ENCODE measurements at regions not wholly inside any gene's neighbourhood (a gene's known extent, or its start where the extent isn't known, plus 50 kb on each side); places are given as distances from the start of the nearest gene placed in this dataset.

DNA sequence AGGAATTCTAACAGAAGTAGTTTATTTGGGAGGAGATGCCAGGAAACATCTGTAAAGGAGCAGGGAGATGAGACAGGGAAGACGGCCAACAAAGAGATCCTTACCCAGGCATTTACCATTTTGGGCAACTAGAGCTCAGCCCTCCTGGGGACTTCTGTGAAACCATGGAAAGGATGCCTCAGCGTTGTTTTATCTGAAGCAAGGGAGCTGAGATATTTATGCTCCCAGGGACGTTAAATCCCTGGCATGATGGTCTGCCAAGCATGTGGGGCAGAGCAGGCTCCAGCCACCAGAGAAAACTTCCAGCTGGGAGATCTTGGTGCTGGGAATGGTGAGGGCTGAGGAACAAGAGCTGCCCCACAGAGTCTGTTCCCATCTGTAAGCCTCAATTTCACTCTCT, 114.8 kb upstream of the FOXF1 start:
- no peak for DNase-seq

DNA sequence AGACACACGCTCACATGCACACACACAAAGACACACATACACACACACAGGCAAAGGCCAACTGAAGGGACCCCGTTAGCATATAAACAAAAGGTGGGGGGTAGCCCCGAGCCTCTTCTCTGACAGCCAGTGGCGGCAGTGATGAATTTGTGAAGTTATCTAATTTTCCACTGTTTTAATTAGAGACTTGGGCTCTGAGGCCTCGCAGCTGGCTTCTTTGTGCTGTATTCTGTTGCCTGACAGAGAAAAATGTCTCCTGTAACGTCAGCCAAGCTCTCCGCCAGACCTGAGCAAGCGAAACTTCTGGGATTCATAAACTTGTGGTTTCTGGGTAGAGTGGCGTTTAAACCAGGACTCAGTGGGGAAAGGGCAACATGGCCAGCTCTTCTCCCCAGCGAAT, 113.9 kb upstream of the FOXF1 start:
- DNase-seq, result no peak

DNA sequence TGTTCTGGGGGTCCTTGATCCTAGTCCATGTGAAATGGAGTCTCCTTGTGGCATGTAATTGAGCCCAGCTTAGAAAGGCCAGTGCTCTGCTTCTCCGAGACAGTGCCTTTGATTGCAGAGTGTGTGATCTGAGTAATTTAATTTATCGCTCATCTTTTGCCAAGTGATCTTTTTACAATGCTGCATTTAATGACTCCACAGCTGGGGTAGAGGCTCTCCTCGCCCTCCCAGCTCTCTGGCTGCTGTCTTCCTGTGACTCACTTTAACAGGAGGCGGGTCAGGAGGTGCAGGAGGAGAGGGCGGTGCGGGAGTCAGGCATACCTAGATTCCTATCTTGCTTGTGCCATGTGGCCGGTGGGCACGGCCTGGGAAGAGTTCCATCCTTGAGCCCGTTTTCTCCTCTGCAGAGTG, 113.4 kb upstream of the FOXF1 start:
- DNase-seq, result no peak

DNA sequence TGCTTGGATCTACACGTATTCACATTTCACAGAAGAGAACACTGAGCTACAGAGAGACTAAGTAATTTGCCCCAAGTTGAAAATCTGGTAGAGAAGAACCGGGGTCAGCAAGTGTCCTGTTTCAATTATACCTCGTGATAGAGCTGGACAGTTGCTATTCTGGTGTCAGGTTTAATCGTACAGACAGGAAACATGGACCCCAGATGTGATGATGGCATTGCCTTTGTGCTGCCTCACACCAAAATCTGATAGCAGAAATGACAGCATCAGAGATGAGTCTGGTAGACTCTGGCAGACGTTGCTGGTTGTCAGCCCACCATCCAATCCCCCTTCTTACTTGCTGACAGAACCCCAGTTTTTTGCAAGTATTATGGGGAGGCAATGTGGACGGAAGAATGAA, 112.1 kb upstream of the FOXF1 start:
- no peak for DNase-seq

DNA sequence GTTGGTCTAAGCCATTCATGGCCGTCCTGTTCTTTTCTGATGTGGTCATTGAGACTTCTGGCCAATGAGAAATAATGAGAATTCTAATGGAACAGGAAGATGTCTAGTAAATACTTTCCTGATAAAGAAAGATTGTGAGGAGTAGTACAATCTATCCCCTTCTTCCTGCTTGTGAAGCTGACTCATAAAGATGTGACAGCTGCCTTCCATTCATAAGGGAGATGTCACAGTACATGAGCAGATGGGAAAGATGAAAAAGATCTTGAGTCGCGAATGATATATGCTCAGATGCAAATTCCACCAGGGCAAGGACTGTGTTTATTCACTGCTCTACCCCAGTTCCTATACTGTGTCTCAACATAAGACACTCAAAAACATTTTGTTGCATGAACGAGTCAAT, 111.7 kb upstream of the FOXF1 start:
- no peak for DNase-seq

DNA sequence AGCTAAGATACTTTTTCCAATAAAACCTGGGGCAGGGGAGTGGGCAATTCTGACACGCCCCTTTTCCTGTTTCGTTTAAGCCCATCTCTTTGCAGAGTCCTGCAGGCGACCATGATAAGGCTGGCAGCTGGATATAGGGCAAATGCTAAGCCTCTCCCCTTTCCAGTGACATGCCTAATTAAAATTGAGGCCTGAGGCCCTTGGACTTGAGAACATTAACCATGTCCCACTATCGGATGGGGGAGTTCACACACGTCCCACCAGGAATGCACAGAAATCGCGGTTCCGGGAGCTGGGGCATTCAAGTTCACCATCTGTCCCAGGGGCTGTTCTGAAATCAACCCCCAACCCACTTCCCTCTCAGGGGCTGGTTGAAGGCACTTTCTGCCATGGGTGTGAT, 109.2 kb upstream of the FOXF1 start:
- no peak for DNase-seq

DNA sequence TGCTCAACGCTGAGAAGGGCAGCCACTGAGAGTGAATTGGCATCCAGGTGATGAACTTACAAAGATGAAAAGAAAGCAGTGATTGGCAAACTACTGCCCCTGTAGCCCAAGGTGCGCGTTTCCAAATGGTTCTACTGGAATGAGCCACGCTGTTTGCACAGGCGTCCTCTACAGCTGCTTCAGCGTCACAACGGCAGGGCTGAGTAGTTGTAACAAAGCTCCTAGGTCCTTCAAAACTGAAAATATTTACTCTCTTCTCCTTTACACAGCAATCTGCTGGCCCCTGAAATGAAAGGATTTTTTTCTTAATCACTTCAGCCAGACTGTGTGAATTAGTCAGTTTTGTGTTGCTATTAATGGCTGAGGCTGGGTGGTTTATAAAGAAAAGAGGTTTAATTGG, 107.2 kb upstream of the FOXF1 start:
- DNase-seq, result no peak

DNA sequence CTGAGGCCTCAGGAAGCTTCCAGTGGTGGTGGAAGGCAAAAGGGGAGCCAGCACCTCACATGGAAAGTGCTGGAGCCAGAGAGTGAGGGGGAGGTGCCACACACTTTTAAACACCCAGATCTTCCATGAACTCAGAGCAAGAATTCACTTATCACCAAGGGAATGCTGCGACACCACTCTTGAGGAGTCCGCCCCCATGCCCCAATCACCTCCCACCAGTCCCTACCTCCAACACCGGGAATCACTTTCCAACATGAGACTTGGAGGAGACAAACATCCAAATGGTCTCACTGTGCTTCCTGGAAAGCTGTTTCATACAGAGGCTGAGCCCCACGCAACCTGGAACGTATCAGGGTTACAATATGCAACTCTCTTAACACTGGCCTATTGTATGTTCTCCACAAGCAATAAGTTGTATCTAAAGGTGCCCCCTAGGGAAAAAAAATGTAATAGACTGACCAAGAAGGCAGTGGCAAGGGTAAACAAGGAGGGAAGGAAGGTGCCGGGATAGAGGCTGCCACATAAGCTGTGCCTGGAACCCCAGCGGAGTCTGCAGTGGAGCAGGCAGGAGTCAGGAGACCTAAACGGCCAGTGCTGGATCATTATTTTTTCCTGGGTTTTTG, 106.7 kb upstream of the FOXF1 start:
- no peak for DNase-seq

DNA sequence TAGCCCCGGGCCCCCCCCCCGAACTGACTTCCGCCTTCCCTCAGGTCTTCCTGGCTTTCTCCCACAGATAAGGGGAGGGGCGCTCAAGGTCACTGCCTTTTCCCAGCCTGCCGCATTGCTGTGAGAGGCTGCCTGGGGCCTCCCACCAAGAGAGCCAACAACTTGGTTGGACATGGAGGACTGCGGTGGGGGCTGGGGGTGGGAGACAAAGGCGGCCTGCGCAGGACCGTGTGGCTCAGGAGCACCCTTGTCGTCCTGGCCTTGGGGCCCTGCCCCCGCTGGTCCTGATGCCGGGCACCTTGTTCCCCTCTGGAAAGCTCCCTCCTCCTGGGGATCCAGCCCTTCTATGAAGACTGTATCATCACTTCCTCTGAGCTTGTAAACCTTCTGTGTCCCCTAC, 105.6 kb upstream of the FOXF1 start:
- DNase-seq, result no peak

DNA sequence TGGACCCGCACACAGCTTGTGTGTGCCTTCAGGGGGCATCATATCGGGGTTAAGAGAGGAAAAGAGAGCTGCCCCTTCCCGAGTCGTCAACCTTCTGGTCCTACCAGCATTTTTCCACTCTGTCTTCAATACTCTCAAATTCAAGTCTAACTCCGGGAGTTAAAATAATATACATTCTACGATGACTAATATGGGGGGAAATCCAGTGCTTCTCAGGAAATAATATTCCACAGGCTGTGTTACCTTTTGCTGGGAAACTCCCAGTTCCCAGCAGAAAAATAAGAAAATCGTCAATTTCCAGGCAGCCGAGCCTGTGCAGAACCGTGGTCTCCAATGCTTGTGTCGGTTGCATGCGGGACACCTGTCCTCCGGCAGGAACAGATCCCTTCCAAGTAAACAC, 105.0 kb upstream of the FOXF1 start:
- no peak for DNase-seq

DNA sequence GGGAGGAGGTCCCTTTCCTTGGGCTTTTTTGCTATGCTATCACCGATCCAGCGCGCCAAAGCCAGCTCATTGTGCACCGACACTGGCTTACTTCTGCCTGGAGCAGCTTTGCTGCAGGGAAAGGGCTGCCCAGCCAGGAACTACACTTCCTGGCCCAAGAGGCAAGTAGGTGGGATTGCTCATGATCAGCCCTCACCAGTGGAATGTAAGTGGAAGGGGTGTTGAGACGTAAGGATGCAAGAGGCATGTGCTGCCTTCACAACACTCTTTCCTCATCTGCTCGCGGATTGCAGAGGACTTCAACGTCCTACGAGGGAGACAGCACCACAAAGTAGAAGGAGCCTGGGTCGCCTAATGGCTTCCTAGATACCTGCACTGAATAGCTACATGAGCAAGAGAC, 104.3 kb upstream of the FOXF1 start:
- no peak for DNase-seq

DNA sequence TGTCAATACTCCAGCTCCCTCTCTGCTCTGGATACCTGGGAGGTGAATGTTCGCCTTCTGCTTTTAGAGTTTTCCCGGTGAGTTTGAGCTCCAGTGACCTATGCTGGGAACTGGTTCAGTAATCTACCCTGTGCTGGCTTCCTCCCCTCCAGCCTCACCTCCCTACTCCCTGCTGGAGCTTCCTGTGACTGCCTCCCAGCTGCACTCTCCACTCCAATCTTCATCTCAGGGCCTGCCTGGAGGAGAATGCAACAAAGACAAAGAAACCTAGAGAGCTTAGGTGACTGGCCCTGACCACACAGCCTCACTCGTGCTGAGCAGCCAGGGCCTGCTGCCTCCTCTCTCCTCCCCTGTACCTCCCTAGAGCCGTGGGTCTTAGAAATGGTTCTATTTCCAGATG, 101.6 kb upstream of the FOXF1 start:
- no peak for DNase-seq

DNA sequence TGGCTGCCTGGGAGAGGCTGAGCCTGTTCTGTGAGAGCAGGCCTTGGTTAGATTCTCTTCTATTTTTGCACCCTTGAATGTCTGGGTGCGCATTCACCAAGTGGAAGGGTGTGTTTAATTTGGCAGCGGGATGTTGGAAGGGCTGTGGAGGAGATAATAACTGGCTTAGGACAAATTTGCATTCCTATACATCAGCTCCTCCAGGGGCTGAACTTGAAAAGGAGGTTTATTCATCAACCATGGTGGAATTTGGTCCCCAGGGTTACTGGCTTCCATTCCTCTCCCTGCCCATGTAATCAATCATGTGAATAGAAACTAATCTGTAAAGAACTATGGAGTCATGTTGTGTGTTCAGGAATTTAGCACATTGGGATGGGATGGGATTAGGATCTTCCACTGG, 100.2 kb upstream of the FOXF1 start:
- no peak for DNase-seq

DNA sequence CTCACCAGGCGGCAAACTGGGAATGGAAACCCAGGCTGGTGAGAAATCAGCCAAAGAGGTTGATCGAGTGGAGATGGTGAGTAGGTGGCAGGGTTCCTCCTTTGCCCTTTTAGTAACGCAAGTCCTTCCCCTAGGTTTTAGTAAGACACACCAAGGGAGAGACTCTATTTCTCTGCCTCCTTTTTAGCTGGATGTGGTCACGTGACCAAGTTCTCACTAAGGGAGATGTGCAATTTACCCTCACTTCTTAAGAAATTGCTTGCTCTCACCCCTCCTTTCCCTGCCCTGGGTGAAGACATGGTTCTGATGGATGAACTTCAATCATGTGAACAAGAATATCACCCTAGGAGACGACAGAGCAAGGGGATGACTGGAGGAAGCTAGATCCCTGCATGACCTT, 99.8 kb upstream of the FOXF1 start:
- DNase-seq, result no peak

DNA sequence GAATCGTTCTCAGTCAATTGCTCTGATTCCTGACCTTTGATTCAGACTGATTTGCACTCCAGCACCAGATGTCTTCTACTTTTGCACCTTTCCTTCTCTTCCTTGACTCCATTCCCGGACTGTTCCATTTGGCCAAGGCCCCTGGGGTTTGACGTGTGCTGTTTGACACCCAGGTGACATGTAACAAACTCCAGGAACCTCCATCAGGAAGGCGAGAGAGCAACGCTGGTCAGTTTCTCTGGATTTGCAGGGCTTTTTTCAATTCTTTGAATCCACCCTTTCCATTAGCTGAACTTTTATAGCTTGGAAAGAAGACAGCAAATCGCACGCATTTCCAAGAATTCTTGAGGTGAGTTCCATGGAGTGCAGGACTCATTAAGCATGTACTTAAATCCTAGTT, 98.4 kb upstream of the FOXF1 start:
- no peak for DNase-seq

DNA sequence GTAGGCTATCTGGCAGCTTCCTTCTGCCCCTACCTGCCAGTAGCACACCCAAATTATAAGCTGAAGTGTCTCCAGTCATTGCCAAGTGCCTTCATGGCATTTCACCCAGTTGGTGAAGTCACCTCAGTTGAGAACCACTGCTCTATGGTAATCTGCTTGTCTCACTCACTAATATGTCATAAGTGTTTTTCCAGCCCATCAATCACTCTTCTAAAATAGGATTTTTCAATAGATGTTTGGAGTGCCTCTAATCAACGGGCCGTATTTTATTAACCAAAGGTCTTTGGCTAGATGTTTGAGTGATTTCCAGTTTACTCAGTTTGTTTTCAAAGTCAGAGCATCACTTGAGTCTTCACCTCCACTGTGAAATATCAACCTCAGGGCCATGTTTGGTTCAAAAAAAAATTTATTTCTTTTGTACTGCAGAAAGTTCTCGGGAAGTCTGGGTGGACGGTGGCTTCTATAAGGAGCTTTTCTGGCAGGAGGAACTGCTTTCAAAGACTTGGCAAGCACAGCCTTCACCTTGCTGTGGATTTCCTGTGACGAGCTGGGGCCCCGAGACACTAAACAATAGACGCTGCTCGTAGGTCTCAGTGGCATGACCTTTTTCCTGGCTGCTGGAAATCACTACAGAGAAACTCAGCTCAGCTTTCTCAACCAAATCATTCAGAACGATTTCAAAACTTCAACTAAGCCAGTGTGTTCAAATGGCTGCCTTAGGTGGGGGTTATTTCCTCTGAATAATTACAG, 95.2 kb upstream of the FOXF1 start:
- no peak for DNase-seq

DNA sequence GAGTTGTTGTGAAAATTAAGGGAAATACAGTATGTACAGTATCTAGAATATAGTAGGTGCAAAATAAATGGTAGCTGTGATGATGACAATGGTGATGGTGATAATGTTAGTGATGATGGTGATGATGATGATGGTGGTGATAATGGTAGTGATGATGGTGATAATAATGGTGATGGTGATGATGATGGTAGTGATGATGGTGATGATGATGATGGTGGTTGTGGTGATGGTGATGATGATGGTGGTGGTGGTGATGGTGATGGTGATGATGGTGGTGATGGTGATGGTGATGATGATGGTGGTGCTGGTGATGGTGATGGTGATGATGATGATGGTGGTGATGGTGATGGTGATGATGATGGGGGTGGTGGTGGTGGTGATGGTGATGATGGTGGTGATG, 91.3 kb upstream of the FOXF1 start:
- DNase-seq, result no peak

DNA sequence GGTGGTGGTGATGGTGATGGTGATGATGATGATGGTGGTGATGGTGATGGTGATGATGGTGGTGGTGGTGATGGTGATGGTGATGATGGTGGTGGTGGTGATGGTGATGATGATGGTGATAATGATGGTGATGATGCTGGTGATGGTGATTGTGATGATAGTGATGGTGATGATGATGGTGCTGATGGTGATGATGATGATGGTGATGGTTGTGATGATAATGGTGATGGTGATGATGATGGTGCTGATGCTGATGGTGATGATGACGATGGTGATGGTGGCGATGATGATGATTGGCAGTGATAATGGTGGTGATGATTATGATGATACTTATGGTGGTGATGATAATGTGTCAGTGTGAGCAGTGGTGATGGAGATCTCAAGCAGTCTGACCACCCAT, 90.8 kb upstream of the FOXF1 start:
- DNase-seq, result no peak

DNA sequence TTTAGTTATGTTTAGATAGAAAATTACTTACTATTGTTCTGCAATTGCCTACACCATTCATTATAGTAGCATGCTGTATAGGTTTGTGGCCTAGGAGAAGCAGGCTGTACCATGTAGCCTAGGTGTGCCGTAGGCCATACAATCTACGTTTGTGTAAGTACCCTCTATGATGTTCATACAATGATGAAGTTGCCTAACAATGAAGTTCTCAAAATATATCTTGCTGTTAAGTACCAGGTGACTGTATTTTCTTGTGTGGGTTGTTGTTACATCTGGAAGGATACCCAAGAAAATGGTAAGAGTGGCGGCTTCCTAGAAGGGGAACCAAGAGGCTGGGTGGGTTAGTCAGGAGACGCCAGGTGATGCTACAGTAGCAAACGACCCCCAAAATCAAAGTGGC, 88.3 kb upstream of the FOXF1 start:
- no peak for DNase-seq

DNA sequence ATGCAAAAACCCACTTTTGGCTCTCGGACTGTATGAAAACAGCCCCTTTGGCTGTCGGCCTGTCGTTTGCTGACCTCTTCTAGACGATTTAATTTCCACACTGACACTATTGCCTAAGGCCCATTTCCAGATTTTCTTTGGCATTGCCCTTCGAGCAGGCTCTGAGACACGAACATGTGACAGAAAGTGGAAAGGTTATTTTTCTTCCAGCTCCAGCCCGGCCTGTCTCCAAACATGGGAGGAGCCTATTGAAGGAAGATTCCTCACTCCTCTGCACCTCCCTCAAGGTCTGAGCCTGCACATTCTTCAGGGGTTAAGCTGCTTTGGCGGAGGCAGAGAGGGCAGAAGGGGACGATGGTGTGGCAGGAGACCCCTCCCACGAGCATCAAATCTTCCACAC, 85.9 kb upstream of the FOXF1 start:
- DNase-seq, result no peak

DNA sequence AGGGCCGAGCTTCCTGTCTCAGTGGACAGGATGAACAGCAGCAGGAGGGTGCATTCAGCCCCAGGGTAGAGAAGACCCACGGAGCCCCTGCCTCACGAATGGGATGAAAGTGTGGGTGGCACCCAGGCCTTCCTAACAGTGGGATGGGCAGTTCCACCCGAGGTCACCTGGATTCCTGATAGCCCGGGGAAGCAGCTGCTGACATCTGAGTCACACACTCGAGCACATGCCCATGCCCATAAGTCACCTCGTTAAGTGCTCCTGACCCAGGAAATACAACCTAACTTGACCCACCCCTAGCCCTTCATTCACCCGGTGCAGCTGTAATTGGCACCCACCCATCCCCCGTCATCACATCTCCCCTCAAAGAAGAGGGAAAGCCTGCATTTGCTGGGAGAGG, 85.3 kb upstream of the FOXF1 start:
- no peak for DNase-seq

DNA sequence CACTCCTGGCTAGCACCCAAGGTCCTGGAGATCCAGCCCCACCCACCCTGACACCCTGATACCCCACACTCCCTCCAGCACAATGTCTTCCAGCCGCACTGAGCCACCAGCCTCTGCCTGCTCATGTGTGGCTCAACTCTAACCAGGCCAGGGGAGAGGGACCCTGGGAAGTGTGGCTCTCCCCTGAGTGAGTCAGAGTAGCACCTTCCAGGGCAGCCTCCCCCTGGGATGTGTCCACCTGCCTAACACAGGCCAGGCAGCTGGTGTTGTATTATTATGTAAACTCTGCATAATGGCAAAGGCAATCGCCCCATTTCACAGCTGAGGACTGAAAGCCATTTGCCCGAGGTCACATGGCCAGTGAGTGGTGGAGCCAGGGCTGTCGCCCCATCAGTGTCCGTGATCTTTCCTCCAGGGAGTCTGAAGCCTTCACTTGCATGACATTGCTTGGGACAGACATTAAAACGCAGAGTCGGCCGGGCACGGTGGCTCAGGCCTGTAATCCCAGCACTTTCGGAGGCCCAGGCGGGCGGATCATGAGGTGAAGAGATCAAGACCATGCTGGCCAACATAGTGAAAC, 84.2 kb upstream of the FOXF1 start:
- DNase-seq, result no peak

DNA sequence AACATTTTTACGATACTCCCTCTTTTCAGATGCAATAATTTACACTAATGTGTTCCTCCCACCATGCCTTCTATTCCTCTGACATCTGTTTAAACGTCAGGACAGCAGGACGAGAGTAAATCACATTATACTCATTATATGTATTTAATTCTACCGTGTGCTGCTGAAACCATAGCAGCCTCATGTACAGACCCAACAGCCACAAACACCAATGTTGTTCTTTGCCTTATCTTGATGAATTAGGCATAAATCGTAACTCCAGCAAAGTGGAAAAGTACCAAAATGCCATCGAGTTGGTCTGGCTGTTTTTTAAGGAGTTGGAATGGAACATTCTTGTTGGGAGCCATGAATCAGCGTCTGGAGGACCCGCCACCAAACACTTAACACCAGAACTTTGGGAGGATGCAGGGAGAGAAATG, 82.9 kb upstream of the FOXF1 start:
- DNase-seq, result no peak

DNA sequence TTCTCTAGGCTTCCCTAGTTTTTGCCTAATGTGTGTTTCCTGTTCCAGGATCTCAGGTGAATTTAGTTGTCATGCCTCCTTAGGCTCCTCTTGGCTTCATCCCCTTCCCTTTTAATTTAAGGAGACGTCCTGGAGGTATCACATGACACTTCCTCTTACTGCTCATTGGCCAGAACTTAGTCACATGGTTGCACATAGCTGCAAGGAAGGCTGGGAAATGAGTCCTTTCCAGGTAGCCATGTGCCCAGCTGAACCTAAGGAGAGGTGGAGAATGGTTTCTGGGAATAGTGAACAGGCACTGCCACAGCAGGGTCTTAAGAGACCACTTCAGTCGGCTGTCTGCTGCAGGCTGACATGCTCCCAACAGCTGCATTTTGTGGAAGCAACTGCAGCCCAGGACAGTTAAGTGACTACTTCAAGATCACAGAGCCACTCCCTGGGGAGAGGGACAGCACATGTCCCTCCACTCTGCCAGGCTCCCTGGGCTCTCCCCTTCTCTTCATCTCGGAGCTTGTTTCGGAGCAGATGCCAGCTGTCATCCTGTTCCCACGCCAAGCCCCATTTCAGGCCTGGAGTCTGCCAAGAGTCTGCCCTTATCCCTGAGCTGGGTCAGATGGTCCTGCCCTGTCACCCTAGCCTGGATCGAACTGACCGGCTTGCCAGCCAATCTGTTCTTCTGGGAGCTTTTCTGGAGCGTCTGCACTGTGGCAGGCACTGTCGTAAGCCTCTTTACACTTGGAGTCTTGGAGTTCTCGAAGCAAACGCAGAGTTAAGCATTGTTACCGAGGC, 81.4 kb upstream of the FOXF1 start:
- DNase-seq, result no peak

Data from stimulated activated CD4-positive, alpha-beta T cell treated with anti-CD3 and anti-CD28 coated beads, Interleukin-2, amount 100 ng/mL, for 24 hours (primary cell).